Loucy (cell line): ENCODE measurements at regions not wholly inside any gene's neighbourhood (a gene's known extent, or its start where the extent isn't known, plus 50 kb on each side); places are given as distances from the start of the nearest gene placed in this dataset.

ENCODE experiments used
- CTCF ChIP-seq: fragments of 200-600 bp; sonication (generic); conservative IDR thresholded peaks from 2 replicates; pipeline ENCODE4 v1.5.1; 2014; ENCODE audit warnings: mild to moderate bottlenecking, antibody characterized with exemption, low read length
- EZH2phosphoT487 ChIP-seq: fragments of 200-600 bp; IDR thresholded peaks from 2 replicates; pipeline ENCODE4 v1.6.1; 2018; ENCODE audit warnings: antibody characterized with exemption, mild to moderate bottlenecking, moderate library complexity, borderline replicate concordance

GRCh38 chr4:43243433-43244116, 351.1 kb downstream of the GRXCR1 start:
- TF ChIP-seq CTCF (no peak), EZH2phosphoT487 (no peak)
